ENCODE measurements at regions not wholly inside any gene's neighbourhood (a gene's known extent, or its start where the extent isn't known, plus 50 kb on each side); places are given as distances from the start of the nearest gene placed in this dataset.
A peak's percentile ranks its signal among the peaks of the same experiment; 100 is the strongest.

- no peak for DNase-seq (ENCODE audit: low spot score, unreplicated experiment)
- H3K27me3 Mint-ChIP-seq: no peaks in the 10 kb centered on the region
- H3K4me3 Mint-ChIP-seq (ENCODE audit: low read depth): no peak overlapping the region
- H3K36me3 Mint-ChIP-seq (ENCODE audit: insufficient read depth): no peaks in the 10 kb centered on the region
- peaks cover 14% of the 10 kb centered on the region for H3K4me1 Mint-ChIP-seq (ENCODE audit: low read depth)
- no peak overlapping the region for H3K27ac Mint-ChIP-seq
- H3K9me3 Mint-ChIP-seq (ENCODE audit: low read depth): peaks cover 3% of the 10 kb centered on the region
- TF ChIP-seq CTCF (IDR thresholded peaks at IDR 0.05; ENCODE audit: unreplicated experiment): no peak
Observed at GRCh38 chr3:102084704-102085103, 235.4 kb downstream of the NFKBIZ start.

- H3K9me3 Mint-ChIP-seq (ENCODE audit: low read depth): no peaks in the 10 kb centered on the region
- H3K4me1 Mint-ChIP-seq (ENCODE audit: low read depth): peaks cover 12% of the 10 kb centered on the region
- no peak for DNase-seq (ENCODE audit: low spot score, unreplicated experiment)
- no peak overlapping the region for H3K4me3 Mint-ChIP-seq (ENCODE audit: low read depth)
- H3K27me3 Mint-ChIP-seq: no peaks in the 10 kb centered on the region
- H3K36me3 Mint-ChIP-seq (ENCODE audit: insufficient read depth): no peaks in the 10 kb centered on the region
- TF ChIP-seq CTCF (IDR thresholded peaks at IDR 0.05; ENCODE audit: unreplicated experiment): no peak
- peak overlapping the region; percentile 49 for H3K27ac Mint-ChIP-seq
Observed at GRCh38 chr3:102085431-102086176, 236.3 kb downstream of the NFKBIZ start.

GRCh38 chr3:102087236-102087635, 237.9 kb downstream of the NFKBIZ start:
- TF ChIP-seq CTCF (IDR thresholded peaks at IDR 0.05; ENCODE audit: unreplicated experiment): no peak
- H3K4me3 Mint-ChIP-seq (ENCODE audit: low read depth): no peak overlapping the region
- H3K4me1 Mint-ChIP-seq (ENCODE audit: low read depth): peaks cover 12% of the 10 kb centered on the region
- no peaks in the 10 kb centered on the region for H3K9me3 Mint-ChIP-seq (ENCODE audit: low read depth)
- H3K36me3 Mint-ChIP-seq (ENCODE audit: insufficient read depth): no peaks in the 10 kb centered on the region
- no peaks in the 10 kb centered on the region for H3K27me3 Mint-ChIP-seq
- no peak for DNase-seq (ENCODE audit: low spot score, unreplicated experiment)
- no peak overlapping the region for H3K27ac Mint-ChIP-seq

GRCh38 chr3:102089239-102089638, 239.9 kb downstream of the NFKBIZ start:
- Mint-ChIP-seq H3K9me3 (ENCODE audit: low read depth) (no peaks in the 10 kb centered on the region), H3K27me3 (no peaks in the 10 kb centered on the region), H3K36me3 (ENCODE audit: insufficient read depth) (no peaks in the 10 kb centered on the region), H3K27ac (no peak overlapping the region), H3K4me3 (ENCODE audit: low read depth) (no peak overlapping the region), H3K4me1 (ENCODE audit: low read depth) (peaks cover 6% of the 10 kb centered on the region)
- no peak for TF ChIP-seq CTCF (IDR thresholded peaks at IDR 0.05; ENCODE audit: unreplicated experiment)
- DNase-seq (ENCODE audit: low spot score, unreplicated experiment): no peak

GRCh38 chr3:102089904-102090720, 240.8 kb downstream of the NFKBIZ start:
- H3K9me3 Mint-ChIP-seq (ENCODE audit: low read depth): no peaks in the 10 kb centered on the region
- H3K27me3 Mint-ChIP-seq: no peaks in the 10 kb centered on the region
- H3K4me3 Mint-ChIP-seq (ENCODE audit: low read depth): no peak overlapping the region
- TF ChIP-seq CTCF (IDR thresholded peaks at IDR 0.05; ENCODE audit: unreplicated experiment): no peak
- no peak overlapping the region for H3K27ac Mint-ChIP-seq
- peaks cover 8% of the 10 kb centered on the region for H3K4me1 Mint-ChIP-seq (ENCODE audit: low read depth)
- H3K36me3 Mint-ChIP-seq (ENCODE audit: insufficient read depth): no peaks in the 10 kb centered on the region
- DNase-seq (ENCODE audit: low spot score, unreplicated experiment): no peak

All from progenitor cell of endocrine pancreas (in vitro differentiated cells).